ENCODE measurements at regions not wholly inside any gene's neighbourhood (a gene's known extent, or its start where the extent isn't known, plus 50 kb on each side); places are given as distances from the start of the nearest gene placed in this dataset.
A peak's percentile ranks its signal among the peaks of the same experiment; 100 is the strongest.

- TF ChIP-seq EZH2 (IDR thresholded peaks at IDR 0.05; ENCODE audit: borderline replicate concordance, low read depth, low read length, severe bottlenecking) (no peak), CTCF (IDR thresholded peaks at IDR 0.05; ENCODE audit: borderline replicate concordance, extremely low read depth, low read length, poor library complexity, severe bottlenecking) (no peak)
- ATAC-seq (ENCODE audit: insufficient read depth, low read depth), result no peak
These were observed 145.6 kb downstream of the WT1 start for GRCh38 chr11:32289701-32290100.

GRCh38 chr11:32290783-32291182, 144.6 kb downstream of the WT1 start:
- ATAC-seq (ENCODE audit: insufficient read depth, low read depth), result no peak

More at GRCh38 chr11:32289701-32290100, 145.6 kb downstream of the WT1 start:
- no peak overlapping the region for H3K4me3 ChIP-seq (ENCODE audit: low read depth in 1 of 2, low read length in 2 of 2)
- H3K27me3 ChIP-seq (ENCODE audit: insufficient read depth, low read length, poor library complexity), result peaks cover 3% of the 10 kb centered on the region
- no peak overlapping the region for H3K4me2 ChIP-seq (ENCODE audit: insufficient read depth, low read length)
- no peaks in the 10 kb centered on the region for H3K4me1 ChIP-seq (ENCODE audit: insufficient read depth, low read length)
- H3K9ac ChIP-seq (ENCODE audit: low read depth, low read length), result no peak overlapping the region
- no peaks in the 10 kb centered on the region for H4K20me1 ChIP-seq (ENCODE audit: insufficient read depth, low read length)
- no peak for DNase-seq
- no peak overlapping the region for H3K27ac ChIP-seq (ENCODE audit: low read length)
- H2AFZ ChIP-seq (ENCODE audit: low read depth, low read length), result no peak overlapping the region
- H3K36me3 ChIP-seq (ENCODE audit: insufficient read depth, low read length), result no peaks in the 10 kb centered on the region
- H3K9me3 ChIP-seq (ENCODE audit: insufficient read depth, low read length, severe bottlenecking), result no peaks in the 10 kb centered on the region
- H3K79me2 ChIP-seq (ENCODE audit: insufficient read depth, low read length), result no peaks in the 10 kb centered on the region

GRCh38 chr11:32297611-32298011, 137.7 kb downstream of the WT1 start:
- DNase-seq, result no peak
- no peak overlapping the region; the same call in 1 of the 2 replicates for H2AFZ ChIP-seq (ENCODE audit: low read depth, low read length)

More at GRCh38 chr11:32290783-32291182, 144.6 kb downstream of the WT1 start:
- H3K79me2 ChIP-seq (ENCODE audit: insufficient read depth, low read length), result no peaks in the 10 kb centered on the region
- H3K4me2 ChIP-seq (ENCODE audit: insufficient read depth, low read length), result no peak overlapping the region
- H3K27me3 ChIP-seq (ENCODE audit: insufficient read depth, low read length, poor library complexity), result peaks cover 3% of the 10 kb centered on the region
- TF ChIP-seq CTCF (IDR thresholded peaks at IDR 0.05; ENCODE audit: borderline replicate concordance, extremely low read depth, low read length, poor library complexity, severe bottlenecking) (no peak), EZH2 (IDR thresholded peaks at IDR 0.05; ENCODE audit: borderline replicate concordance, low read depth, low read length, severe bottlenecking) (no peak)
- H3K4me1 ChIP-seq (ENCODE audit: insufficient read depth, low read length), result no peaks in the 10 kb centered on the region
- no peaks in the 10 kb centered on the region for H3K9me3 ChIP-seq (ENCODE audit: insufficient read depth, low read length, severe bottlenecking)
- H2AFZ ChIP-seq (ENCODE audit: low read depth, low read length), result no peak overlapping the region
- no peak for DNase-seq
- H4K20me1 ChIP-seq (ENCODE audit: insufficient read depth, low read length), result no peaks in the 10 kb centered on the region
- no peaks in the 10 kb centered on the region for H3K36me3 ChIP-seq (ENCODE audit: insufficient read depth, low read length)
- no peak overlapping the region for H3K27ac ChIP-seq (ENCODE audit: low read length)
- H3K9ac ChIP-seq (ENCODE audit: low read depth, low read length), result no peak overlapping the region
- no peak overlapping the region for H3K4me3 ChIP-seq (ENCODE audit: low read depth in 1 of 2, low read length in 2 of 2)

More at GRCh38 chr11:32297611-32298011, 137.7 kb downstream of the WT1 start:
- peak; percentile 59 for TF ChIP-seq CTCF (IDR thresholded peaks at IDR 0.05; ENCODE audit: borderline replicate concordance, extremely low read depth, low read length, poor library complexity, severe bottlenecking)
- TF ChIP-seq EZH2 (IDR thresholded peaks at IDR 0.05; ENCODE audit: borderline replicate concordance, low read depth, low read length, severe bottlenecking), result no peak
- H3K36me3 ChIP-seq (ENCODE audit: insufficient read depth, low read length), result no peaks in the 10 kb centered on the region
- no peak overlapping the region for H3K27ac ChIP-seq (ENCODE audit: low read length)
- H4K20me1 ChIP-seq (ENCODE audit: insufficient read depth, low read length), result no peaks in the 10 kb centered on the region
- H3K4me3 ChIP-seq (ENCODE audit: low read depth in 1 of 2, low read length in 2 of 2), result no peak overlapping the region
- peak; percentile 77 for ATAC-seq (ENCODE audit: insufficient read depth, low read depth)
- no peak overlapping the region for H3K4me2 ChIP-seq (ENCODE audit: insufficient read depth, low read length)
- H3K9ac ChIP-seq (ENCODE audit: low read depth, low read length), result no peak overlapping the region
- no peaks in the 10 kb centered on the region for H3K4me1 ChIP-seq (ENCODE audit: insufficient read depth, low read length)
- H3K9me3 ChIP-seq (ENCODE audit: insufficient read depth, low read length, severe bottlenecking), result no peaks in the 10 kb centered on the region
- H3K79me2 ChIP-seq (ENCODE audit: insufficient read depth, low read length), result no peaks in the 10 kb centered on the region
- H3K27me3 ChIP-seq (ENCODE audit: insufficient read depth, low read length, poor library complexity), result no peaks in the 10 kb centered on the region

All from DND-41 (cell line).